Testis (tissue), 2 donors: ENCODE measurements at regions not wholly inside any gene's neighbourhood (a gene's known extent, or its start where the extent isn't known, plus 50 kb on each side); places are given as distances from the start of the nearest gene placed in this dataset.

Source experiments
- CTCF ChIP-seq, 3 experiments: fragments of 450-650 bp in 2 of 3; fragments of 200-600 bp in 1 of 3; sonication (generic) in 1 of 3; IDR thresholded peaks; one replicate each; pipeline ENCODE4 v1.5.1; 2016 to 2019; ENCODE audit warnings: antibody characterized with exemption in 3 of 3, mild to moderate bottlenecking in 2 of 3, moderate library complexity in 1 of 3
- POLR2A ChIP-seq: fragments of 450-650 bp; IDR thresholded peaks from one replicate; pipeline ENCODE4 v1.6.1; 2017; ENCODE audit warnings: antibody characterized with exemption, mild to moderate bottlenecking, moderate library complexity

DNA sequence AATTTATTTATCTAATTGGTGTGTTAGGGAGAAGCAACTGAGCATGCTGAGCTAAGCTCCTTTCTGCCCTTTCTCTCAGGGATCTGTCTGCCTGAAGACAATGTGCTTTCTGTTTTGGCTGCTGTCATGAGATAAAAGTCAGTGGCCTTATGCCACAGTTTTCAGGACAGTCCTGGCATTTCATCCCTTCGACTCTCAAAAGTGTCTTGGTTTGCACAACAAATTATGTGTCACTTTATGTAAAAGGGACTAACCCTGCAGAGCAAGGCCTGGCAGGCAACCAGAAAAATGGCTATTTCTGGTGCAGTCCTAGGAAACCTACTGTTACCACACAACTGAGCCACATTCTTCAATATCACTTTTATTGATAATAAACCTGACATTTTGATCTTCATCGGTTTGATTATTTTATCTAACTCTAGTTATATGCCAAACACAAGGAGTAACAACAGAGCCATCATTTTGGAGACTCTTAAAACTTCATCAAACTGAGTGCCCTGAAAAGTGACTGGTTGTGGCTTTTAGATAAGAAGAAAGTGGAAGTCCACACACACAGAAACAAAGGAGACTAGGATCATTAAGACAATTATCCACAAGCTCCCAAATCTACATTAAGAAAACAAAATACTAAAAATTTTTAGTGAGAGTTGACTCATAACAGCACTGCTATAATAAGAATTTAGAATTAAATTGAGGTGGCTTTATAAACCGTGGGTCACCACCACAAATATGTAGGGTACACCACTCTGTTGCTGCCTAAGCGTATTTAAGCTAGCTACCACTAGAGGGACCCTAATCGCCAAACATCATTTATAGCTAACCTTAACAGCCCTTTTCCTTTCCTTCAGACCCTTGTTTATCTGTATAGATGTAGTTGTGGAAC lies 95.9 kb upstream of the PTPN13 start:
- TF ChIP-seq CTCF (IDR thresholded peaks at IDR 0.05) = peak; percentile 52 to 77 (median 56)
- TF ChIP-seq POLR2A = no peak
